Neural cell (in vitro differentiated cells): ENCODE measurements at regions not wholly inside any gene's neighbourhood (a gene's known extent, or its start where the extent isn't known, plus 50 kb on each side); places are given as distances from the start of the nearest gene placed in this dataset.
"Not testable (repeated sequence)": the region's sequence is repeated elsewhere in the genome, so short reads cannot be mapped to it uniquely, and the experiment has no call there.

Source experiments
- H2AFZ ChIP-seq: fragments of 200-600, 300-800 bp; sonication (generic), shearing (Covaris generic); 2 replicates; pipeline ENCODE4 v1.6.0; 2014; ENCODE audit warnings: low read depth, mild to moderate bottlenecking, antibody characterized with exemption, low read length, moderate library complexity
- H3F3A ChIP-seq: fragments of 200-600 bp; shearing (Covaris generic); 2 replicates; pipeline ENCODE4 v1.6.1; 2016; ENCODE audit warnings: mild to moderate bottlenecking, moderate library complexity, mixed read lengths, antibody characterized with exemption, low read length; ENCODE audit not compliant: insufficient read depth, poor library complexity, severe bottlenecking
- H3K27ac ChIP-seq: fragments of 200-600, 300-800 bp; sonication (generic), shearing (Covaris generic); 2 replicates; pipeline ENCODE4 v1.5.1; 2014; ENCODE audit warnings: mild to moderate bottlenecking, low read length, moderate library complexity
- H3K27me3 ChIP-seq: fragments of 300-800, 200-600 bp; sonication (generic), shearing (Covaris generic); 2 replicates; pipeline ENCODE4 v1.6.0; 2014; ENCODE audit warnings: mild to moderate bottlenecking, low read depth, low read length, moderate library complexity; ENCODE audit not compliant: insufficient read depth
- H3K36me3 ChIP-seq: fragments of 300-800, 200-600 bp; sonication (generic), shearing (Covaris generic); 2 replicates; pipeline ENCODE4 v1.5.1; 2014; ENCODE audit warnings: mild to moderate bottlenecking, antibody characterized with exemption, low read length, moderate library complexity; ENCODE audit not compliant: insufficient read depth
- H3K4me2 ChIP-seq: fragments of 300-800, 200-600 bp; sonication (generic), shearing (Covaris generic); 2 replicates; pipeline ENCODE4 v1.6.0; 2014; ENCODE audit warnings: mild to moderate bottlenecking, low read length
- H3K4me3 ChIP-seq: fragments of 300-800, 200-600 bp; sonication (generic), shearing (Covaris generic); 2 replicates; pipeline ENCODE4 v1.5.1; 2014; ENCODE audit warnings: mild to moderate bottlenecking, low read length, moderate library complexity
- H3K79me2 ChIP-seq: fragments of 200-600 bp; shearing (Covaris generic); replicated peaks from 2 replicates; pipeline ENCODE4 v1.6.0; 2014; ENCODE audit warnings: mild to moderate bottlenecking, low read length, moderate library complexity; ENCODE audit not compliant: insufficient read depth
- H3K9ac ChIP-seq: fragments of 300-800, 200-600 bp; sonication (generic), shearing (Covaris generic); 2 replicates; pipeline ENCODE4 v1.6.1; 2016; ENCODE audit warnings: mild to moderate bottlenecking, low read length, mixed read lengths
- H3K9me2 ChIP-seq: fragments of 200-600 bp; shearing (Covaris generic); 2 replicates; pipeline ENCODE4 v1.6.1; 2016; ENCODE audit warnings: mild to moderate bottlenecking, low read length, mixed read lengths; ENCODE audit not compliant: insufficient read depth
- H3K9me3 ChIP-seq: fragments of 200-600, 300-800 bp; sonication (generic), shearing (Covaris generic); 2 replicates; pipeline ENCODE4 v1.6.1; 2016; ENCODE audit warnings: mild to moderate bottlenecking, mixed run types, low read length, moderate library complexity, mixed read lengths
- H4K20me1 ChIP-seq: fragments of 200-600 bp; shearing (Covaris generic); 2 replicates; pipeline ENCODE4 v1.6.1; 2016; ENCODE audit warnings: mild to moderate bottlenecking, mixed run types; ENCODE audit not compliant: insufficient read depth
- EP300 ChIP-seq: fragments of 450-650 bp; conservative IDR thresholded peaks from 2 replicates; pipeline ENCODE4 v1.6.1; 2014; ENCODE audit warnings: antibody characterized with exemption, mild to moderate bottlenecking, moderate library complexity; ENCODE audit not compliant: poor library complexity, severe bottlenecking
- EZH2 ChIP-seq: fragments of 200-600, 300-800 bp; shearing (Covaris generic), sonication (generic); IDR thresholded peaks from 2 replicates; pipeline ENCODE4 v1.6.1; 2014; ENCODE audit warnings: antibody characterized with exemption, low read length, borderline replicate concordance, mild to moderate bottlenecking; ENCODE audit not compliant: insufficient read depth, poor library complexity, severe bottlenecking
- MXI1 ChIP-seq: fragments of 450-650 bp; conservative IDR thresholded peaks from 2 replicates; pipeline ENCODE4 v1.6.1; 2014; ENCODE audit warnings: antibody characterized with exemption, mild to moderate bottlenecking; ENCODE audit not compliant: poor library complexity, severe bottlenecking
- POLR2AphosphoS5 ChIP-seq: IDR thresholded peaks from 2 replicates; pipeline ENCODE4 v1.6.1; 2012
- RAD21 ChIP-seq: fragments of 450-650 bp; conservative IDR thresholded peaks from 2 replicates; pipeline ENCODE4 v1.6.1; 2014; ENCODE audit warnings: antibody characterized with exemption, mild to moderate bottlenecking, moderate library complexity
- REST ChIP-seq: IDR thresholded peaks from 2 replicates; pipeline ENCODE4 v1.6.1; 2012; ENCODE audit warnings: borderline replicate concordance
- SMC3 ChIP-seq: fragments of 450-650 bp; conservative IDR thresholded peaks from 2 replicates; pipeline ENCODE4 v1.6.1; 2014; ENCODE audit warnings: antibody characterized with exemption, mild to moderate bottlenecking, moderate library complexity; ENCODE audit not compliant: poor library complexity
- TAF1 ChIP-seq: IDR thresholded peaks from 2 replicates; pipeline ENCODE4 v1.6.1; 2012; ENCODE audit warnings: low read depth
- TF ChIP-seq, protein P1 (sequence below): fragments of 450-650 bp; IDR thresholded peaks from 2 replicates; pipeline ENCODE4 v1.5.1; 2014; ENCODE audit warnings: antibody characterized with exemption, mild to moderate bottlenecking, moderate library complexity; ENCODE audit not compliant: poor library complexity, severe bottlenecking

- Histone ChIP-seq H3K27me3 (no peaks in the 10 kb centered on the region), H3K9ac (no peak overlapping the region), H3K27ac (no peak overlapping the region), H3K36me3 (no peaks in the 10 kb centered on the region), H3K79me2 (no peaks in the 10 kb centered on the region), H3K9me3 (no peaks in the 10 kb centered on the region), H4K20me1 (no peaks in the 10 kb centered on the region), H3K4me2 (no peak overlapping the region), H3K4me3 (no peak overlapping the region), H3F3A (no peaks in the 10 kb centered on the region), H2AFZ (no peak overlapping the region), H3K9me2 (no peaks in the 10 kb centered on the region)
- no peak for TF ChIP-seq EP300
- no peak for TF ChIP-seq EZH2
- TF ChIP-seq TAF1, result no peak
These were observed 128.7 kb upstream of the MB21D2 start for GRCh38 chr3:193046371-193046770.

GRCh38 chr3:193047461-193047860 lies 129.8 kb upstream of the MB21D2 start:
- H3K9ac ChIP-seq, H3F3A ChIP-seq, H3K4me3 ChIP-seq, H3K79me2 ChIP-seq, H4K20me1 ChIP-seq, H3K4me2 ChIP-seq, H3K9me3 ChIP-seq, H3K36me3 ChIP-seq, H3K27me3 ChIP-seq, H3K27ac ChIP-seq, H3K9me2 ChIP-seq, H2AFZ ChIP-seq: not testable (repeated sequence)

GRCh38 chr3:193048127-193048526 lies 130.5 kb upstream of the MB21D2 start:
- Histone ChIP-seq H3K9me2 (no peaks in the 10 kb centered on the region), H3F3A (no peaks in the 10 kb centered on the region), H3K27me3 (no peaks in the 10 kb centered on the region), H2AFZ (no peak overlapping the region), H3K79me2 (no peaks in the 10 kb centered on the region), H3K36me3 (no peaks in the 10 kb centered on the region), H3K9me3 (no peaks in the 10 kb centered on the region), H4K20me1 (no peaks in the 10 kb centered on the region), H3K9ac (no peak overlapping the region), H3K27ac (no peak overlapping the region), H3K4me2 (no peak overlapping the region), H3K4me3 (no peak overlapping the region)
- TF ChIP-seq, protein P1, sequence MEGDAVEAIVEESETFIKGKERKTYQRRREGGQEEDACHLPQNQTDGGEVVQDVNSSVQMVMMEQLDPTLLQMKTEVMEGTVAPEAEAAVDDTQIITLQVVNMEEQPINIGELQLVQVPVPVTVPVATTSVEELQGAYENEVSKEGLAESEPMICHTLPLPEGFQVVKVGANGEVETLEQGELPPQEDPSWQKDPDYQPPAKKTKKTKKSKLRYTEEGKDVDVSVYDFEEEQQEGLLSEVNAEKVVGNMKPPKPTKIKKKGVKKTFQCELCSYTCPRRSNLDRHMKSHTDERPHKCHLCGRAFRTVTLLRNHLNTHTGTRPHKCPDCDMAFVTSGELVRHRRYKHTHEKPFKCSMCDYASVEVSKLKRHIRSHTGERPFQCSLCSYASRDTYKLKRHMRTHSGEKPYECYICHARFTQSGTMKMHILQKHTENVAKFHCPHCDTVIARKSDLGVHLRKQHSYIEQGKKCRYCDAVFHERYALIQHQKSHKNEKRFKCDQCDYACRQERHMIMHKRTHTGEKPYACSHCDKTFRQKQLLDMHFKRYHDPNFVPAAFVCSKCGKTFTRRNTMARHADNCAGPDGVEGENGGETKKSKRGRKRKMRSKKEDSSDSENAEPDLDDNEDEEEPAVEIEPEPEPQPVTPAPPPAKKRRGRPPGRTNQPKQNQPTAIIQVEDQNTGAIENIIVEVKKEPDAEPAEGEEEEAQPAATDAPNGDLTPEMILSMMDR, result no peak
- TF ChIP-seq REST (no peak), POLR2AphosphoS5 (no peak), MXI1 (no peak), RAD21 (no peak), EZH2 (no peak), EP300 (no peak), SMC3 (no peak), TAF1 (no peak)
